HG03139 (cell line): ENCODE measurements at regions not wholly inside any gene's neighbourhood (a gene's known extent, or its start where the extent isn't known, plus 50 kb on each side); places are given as distances from the start of the nearest gene placed in this dataset.
"Not testable (repeated sequence)": the region's sequence is repeated elsewhere in the genome, so short reads cannot be mapped to it uniquely, and the experiment has no call there.

Source experiments
- ATAC-seq: cut with Tn5 transposase; IDR thresholded peaks from one replicate; pipeline ENCODE4 v1.9.1; 2021; ENCODE audit not compliant: unreplicated experiment

DNA sequence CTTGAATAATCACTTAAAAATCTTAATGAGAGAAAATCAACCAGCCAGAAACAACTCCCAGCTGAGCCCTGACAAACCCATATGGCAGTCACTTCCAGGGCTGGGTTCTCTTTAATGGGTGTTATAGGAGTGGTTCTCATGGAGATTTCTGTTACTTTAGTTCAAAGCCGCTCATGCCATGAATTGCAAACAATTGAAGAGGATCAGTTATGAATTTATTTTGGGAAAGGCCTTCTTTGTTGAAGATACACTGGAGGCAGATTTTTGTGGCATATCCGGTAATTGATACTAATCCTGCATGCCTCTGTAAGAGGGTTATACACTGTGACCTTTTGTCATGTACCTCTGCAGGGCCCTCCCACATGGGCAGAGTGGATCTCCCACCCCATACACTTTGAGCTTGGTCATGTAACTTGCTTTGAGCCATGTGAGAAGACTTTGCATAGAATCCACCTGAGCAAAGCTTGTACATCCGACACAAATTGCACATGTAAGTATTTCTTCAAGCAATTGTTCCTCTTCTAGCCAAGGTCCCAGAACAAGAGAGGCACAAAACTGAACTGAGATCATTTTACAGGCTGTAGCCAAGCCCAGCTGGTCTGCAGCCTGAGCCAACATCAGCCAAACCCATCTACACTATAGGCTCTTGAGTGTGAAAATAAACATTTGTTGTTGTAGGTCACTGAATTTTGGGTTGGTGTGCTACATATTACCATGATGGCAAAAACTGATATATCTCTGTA lies 492.3 kb downstream of the PREX1 start:
- ATAC-seq = no peak

DNA sequence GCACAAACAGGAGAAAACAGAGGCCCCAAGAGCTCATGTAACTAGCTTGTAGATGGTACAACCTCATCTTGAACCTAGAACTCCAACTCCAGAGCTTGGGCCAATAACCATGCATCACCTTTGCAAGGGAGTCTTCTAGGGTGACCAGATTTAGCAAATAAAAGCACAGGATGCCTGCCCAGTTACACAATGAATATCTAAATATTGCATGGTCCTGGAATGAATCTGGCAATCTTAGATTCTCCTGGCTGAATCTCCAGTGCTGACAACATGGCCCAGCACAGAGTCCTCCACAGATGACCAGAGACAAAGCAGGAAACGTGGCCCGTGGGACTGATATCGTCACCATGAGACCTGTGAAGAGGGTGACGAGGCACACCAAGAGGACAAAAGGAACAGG lies 494.1 kb downstream of the PREX1 start:
- no peak for ATAC-seq

DNA sequence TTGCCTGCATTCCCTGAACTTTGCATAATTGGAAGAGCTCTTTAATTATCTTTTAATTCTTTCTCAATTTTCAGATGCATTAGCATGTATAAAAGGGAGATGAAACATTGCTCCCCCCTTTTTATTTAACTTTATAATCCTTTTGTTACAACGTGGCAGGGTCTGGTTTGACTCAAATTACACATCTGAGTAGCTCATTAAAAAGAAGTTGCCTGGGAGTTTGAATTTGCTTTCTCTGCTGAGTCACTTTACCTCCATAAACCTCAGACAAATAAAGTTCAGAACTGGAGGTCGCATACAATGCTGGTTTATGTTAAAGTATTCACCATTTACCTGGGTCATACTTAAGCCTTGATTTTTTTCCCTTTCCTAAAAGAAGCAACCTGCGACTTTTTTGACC lies 495.2 kb downstream of the PREX1 start:
- ATAC-seq = no peak

- ATAC-seq = no peak
Observed at GRCh38 chr20:48331518-48332286, 496.1 kb downstream of the PREX1 start.

GRCh38 chr20:48329676-48330664 lies 497.8 kb downstream of the PREX1 start:
- ATAC-seq = no peak

DNA sequence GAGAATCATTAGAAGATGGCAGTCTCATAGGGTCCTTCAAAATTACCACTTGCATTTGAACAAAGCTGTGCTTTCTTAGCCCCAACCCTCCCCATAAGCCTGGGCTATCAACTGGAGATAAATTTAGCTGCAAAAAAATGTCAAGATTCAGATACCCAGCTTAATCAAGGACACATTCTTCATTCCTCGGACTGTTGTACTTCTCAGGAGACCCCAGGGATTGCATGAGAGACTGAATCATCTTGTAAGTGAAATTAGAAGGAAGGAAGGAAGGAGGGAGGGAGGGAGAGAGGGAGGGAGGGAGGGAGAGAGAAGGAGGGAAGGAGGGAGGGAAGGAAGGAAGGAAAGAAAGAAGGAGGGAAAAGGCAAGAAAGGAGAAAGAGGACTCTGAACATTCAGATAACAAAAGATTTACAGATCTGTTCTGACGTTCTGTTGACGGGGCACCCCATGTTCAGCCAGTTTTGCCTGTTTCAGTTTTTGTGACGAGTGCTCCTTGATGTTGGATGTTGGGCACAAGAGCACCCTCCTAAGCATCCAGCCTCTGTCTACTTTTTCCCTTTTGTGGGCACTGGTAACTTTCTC lies 498.7 kb downstream of the PREX1 start:
- ATAC-seq = no peak

- ATAC-seq = not testable (repeated sequence)
Observed at GRCh38 chr20:48327848-48328247, 500.0 kb downstream of the PREX1 start.

- no peak for ATAC-seq
Observed at GRCh38 chr20:48326868-48327267, 500.9 kb downstream of the PREX1 start.

GRCh38 chr20:48326434-48326691 lies 501.4 kb downstream of the PREX1 start:
- no peak for ATAC-seq

DNA sequence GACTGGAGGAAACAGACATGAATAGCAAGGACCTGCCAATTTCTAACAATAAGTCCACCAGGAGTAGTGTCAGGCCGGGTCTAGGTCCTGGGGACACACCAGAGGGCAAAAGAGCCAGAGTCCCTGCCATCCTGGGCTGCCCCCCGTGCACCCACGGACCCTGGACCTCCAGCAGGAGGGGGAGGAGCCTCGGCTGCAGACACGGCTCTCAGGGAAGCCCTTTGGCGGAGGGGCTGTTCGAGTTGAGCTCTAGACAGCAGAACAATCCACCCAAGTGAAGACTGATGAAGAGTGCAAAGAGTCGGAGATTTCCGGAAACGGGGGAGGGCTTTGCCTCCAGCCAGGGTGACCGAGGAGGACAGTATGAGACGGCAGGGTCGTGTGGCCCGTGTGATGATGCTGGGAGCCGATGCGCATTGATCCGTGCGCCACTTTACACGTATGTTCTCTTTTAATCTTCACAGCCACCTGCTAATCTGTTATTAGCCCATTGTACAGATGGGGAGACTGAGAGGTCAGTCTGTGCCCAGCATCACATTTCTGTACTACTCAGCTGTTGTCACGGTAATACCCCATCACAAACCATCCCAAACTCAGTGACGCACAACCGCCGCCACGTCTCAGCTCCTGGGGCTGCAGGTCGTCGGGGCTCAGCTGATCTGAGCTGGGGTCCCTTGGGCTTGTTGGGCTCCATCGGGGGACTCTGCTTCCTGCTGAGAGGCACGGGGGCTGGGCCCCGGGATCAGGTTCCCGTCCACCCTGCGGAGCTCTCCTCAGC lies 502.0 kb downstream of the PREX1 start:
- ATAC-seq = no peak

GRCh38 chr20:48324744-48325143 lies 503.1 kb downstream of the PREX1 start:
- no peak for ATAC-seq

DNA sequence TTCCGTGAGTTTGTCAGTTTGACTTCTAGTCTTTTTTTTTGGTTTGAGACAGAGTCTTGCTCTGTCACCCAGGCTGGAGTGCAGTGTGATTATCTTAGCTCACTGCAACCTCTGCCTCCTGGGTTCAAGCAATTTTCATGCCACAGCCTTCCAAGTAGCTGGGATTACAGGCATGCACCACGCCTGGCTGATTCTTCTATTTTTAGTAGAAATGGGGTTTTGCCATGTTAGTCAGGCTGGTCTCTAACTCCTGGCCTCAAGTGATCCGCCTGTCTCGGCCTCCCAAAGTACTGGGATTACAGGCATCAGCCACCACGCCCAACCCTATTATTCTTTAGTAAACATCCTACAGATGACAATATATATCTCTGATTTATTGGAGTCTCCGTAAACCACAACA lies 506.5 kb downstream of the PREX1 start:
- no peak for ATAC-seq

DNA sequence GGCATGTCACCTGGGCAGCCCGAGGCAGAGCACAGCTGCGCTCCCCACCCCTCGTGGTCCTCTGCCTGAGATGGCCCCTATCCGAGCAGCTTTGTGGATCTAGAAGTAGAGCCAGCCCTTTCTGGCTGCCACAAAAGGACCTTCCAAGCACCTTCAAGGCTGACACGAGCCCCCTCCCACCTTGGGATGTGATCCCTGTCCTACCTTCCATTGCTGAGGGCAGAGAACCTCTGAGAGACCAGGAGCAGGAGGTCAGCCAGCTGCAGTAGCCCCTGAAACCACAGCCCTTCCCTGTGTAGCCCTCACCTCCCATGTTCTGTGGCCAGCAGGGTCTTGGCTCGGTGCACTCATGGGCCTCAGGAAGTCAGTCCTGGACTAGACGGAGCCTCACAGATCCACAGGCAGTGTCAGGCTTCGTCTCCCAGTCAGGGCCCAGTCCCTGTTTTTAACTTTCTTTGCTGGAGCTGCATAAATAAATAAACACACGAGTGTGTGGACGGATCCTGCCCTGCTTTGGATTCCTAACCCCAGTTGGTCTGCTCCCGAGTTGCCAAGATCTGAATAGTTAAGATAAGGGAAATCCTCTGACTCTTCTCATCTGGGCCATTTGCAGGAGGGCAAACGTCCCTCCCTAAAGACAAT lies 507.7 kb downstream of the PREX1 start:
- ATAC-seq = no peak

DNA sequence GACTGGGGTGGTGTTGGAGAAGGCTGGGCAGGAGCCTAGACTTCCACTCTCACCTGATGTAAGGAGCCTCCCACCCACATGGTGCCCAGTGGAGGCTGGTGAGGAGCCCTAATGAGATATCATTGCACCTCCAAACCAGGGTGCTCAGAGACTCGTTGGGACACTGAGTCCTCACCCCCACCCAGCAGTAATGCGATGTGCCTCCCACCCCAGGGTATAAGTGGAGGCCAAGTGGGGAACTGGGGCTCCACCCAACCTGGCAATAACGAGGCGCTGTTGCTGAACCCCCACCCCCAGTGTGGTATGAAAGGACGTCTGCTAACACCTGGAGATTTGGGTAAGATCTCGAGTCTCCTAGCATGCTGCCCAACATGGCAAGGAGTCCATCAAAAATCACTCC lies 510.2 kb downstream of the PREX1 start:
- ATAC-seq = no peak

GRCh38 chr20:48314925-48315592 lies 512.7 kb downstream of the PREX1 start:
- no peak for ATAC-seq

GRCh38 chr20:48313324-48313723 lies 514.5 kb downstream of the PREX1 start:
- ATAC-seq = no peak

DNA sequence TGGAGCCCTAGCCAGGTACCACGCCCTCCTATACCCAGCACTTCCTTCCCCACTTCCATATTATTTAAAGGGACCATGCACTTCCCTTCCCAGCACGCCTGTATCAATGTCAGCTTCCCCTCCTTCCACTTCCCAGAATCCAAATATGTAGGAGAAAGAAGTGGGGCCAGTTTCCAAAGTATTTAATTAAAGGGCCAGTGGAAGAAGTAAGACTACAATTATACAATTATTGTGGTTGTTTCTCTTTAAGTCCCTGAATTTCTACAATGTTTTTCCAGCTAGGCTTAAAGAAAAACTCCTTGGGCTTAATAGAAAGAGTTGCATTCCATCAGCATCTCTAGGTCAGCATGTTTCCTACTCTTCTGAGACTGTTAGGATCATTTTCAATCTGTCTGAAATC lies 515.8 kb downstream of the PREX1 start:
- ATAC-seq = no peak

GRCh38 chr20:48310305-48310704 lies 517.5 kb downstream of the PREX1 start:
- no peak for ATAC-seq

DNA sequence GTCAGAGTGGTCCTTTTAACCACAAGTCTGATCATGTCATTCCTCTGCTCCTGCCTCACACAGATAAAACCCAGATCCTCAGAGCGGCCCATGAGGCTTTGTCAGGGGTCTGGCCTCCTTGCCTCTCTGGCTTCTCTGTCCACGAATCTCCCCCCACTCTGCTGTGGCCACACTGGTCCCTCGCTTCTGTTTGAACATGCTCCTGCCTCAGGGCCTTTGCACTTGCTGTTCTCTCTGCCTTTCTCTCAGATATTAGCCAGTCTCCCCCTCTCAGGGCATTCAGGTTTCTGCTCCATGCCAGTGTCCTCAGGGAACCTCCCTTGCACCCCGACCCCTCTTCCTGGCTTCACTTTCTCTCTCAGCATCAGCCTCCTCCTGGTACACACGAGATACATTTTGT lies 518.5 kb downstream of the PREX1 start:
- no peak for ATAC-seq
